Right lobe of liver (tissue), 6 donors: ENCODE measurements at regions not wholly inside any gene's neighbourhood (a gene's known extent, or its start where the extent isn't known, plus 50 kb on each side); places are given as distances from the start of the nearest gene placed in this dataset.
"Not testable (repeated sequence)": the region's sequence is repeated elsewhere in the genome, so short reads cannot be mapped to it uniquely, and the experiment has no call there.

Experiments used
- ATAC-seq, 4 donors: fragments of 200-7000 bp; cut with Tn5 transposase; one replicate each; pipeline ENCODE4 v1.9.1; 2020; ENCODE audit warnings: mild to moderate bottlenecking in 4 of 4, moderate library complexity in 4 of 4
- DNase-seq, 3 donors: peaks; one replicate each; pipeline ENCODE4 v3.0.0-alpha.2; 2020
- H3K27ac ChIP-seq, 3 donors: fragments of 200-600 bp; one replicate each; pipeline ENCODE4 v1.8.0; 2022
- H3K27me3 ChIP-seq, 2 donors: fragments of 200-600 bp; one replicate each; pipeline ENCODE4 v1.8.0; 2022
- H3K36me3 ChIP-seq, 4 donors: fragments of 200-600 bp; sonication (generic) in 1 of 4; one replicate each; pipeline versions ENCODE4 v1.5.1 to v1.8.0; 2017 to 2022; ENCODE audit warnings: control low read depth in 1 of 4
- H3K4me1 ChIP-seq, 4 donors: fragments of 200-600 bp; sonication (generic) in 1 of 4; one replicate each; pipeline versions ENCODE4 v1.5.1 to v1.8.0; 2017 to 2022; ENCODE audit warnings: control low read depth in 1 of 4
- H3K4me3 ChIP-seq, 3 donors: fragments of 200-600 bp; one replicate each; pipeline ENCODE4 v1.8.0; 2022
- H3K9me3 ChIP-seq, 4 donors: fragments of 200-600 bp; sonication (generic) in 1 of 4; one replicate each; pipeline versions ENCODE4 v1.5.1 to v1.8.0; 2017 to 2022; ENCODE audit warnings: control low read depth in 1 of 4
- CTCF ChIP-seq, 4 donors: fragments of 200-600 bp in 3 of 4; fragments of 450-650 bp in 1 of 4; IDR thresholded peaks; one replicate each; pipeline versions ENCODE4 v1.5.1 to v1.8.0; 2016 to 2022; ENCODE audit warnings: antibody characterized with exemption in 4 of 4, mild to moderate bottlenecking in 2 of 4
- POLR2A ChIP-seq: fragments of 450-650 bp; IDR thresholded peaks from one replicate; pipeline ENCODE4 v1.6.1; 2017; ENCODE audit warnings: antibody characterized with exemption, mild to moderate bottlenecking
- WGBS: methylation state at CpG from one replicate; pipeline ENCODE4 v1.1.6; 2018; ENCODE audit warnings: low coverage, low lambda C conversion rate; ENCODE audit not compliant: insufficient coverage; ENCODE audit errors: missing lambda C conversion rate; 5-methylcytosine and 5-hydroxymethylcytosine counted together
- intact Hi-C, 2 donors: fragments of 100-400 bp; cut with DNase I; formaldehyde crosslinking; loops; one replicate each; pipeline versions ENCODE4 v1.11.2 to v1.14.1; 2022
- donor health status: DM: no; HTN: yes; CAD: no.
- donor health status: DM: no; HTN: no; CAD: no.
- donor health status: DM: no; HTN: no; CAD: no.
- donor health status: DM: no; HTN: yes; CAD: no.
- donor health status: DM: no; HTN: yes; CAD: no.

- intact Hi-C loops = no loop called here
- ATAC-seq (no peak), DNase-seq (no peak)
- no peak overlapping the region for H3K4me3 ChIP-seq
- no peaks in the 10 kb centered on the region for H3K36me3 ChIP-seq
- no CpG with 5 or more reads among the region's 4 CpGs for WGBS
- TF ChIP-seq POLR2A (no peak), CTCF (IDR thresholded peaks at IDR 0.05) (no peak)
- H3K27me3 ChIP-seq = no peaks in the 10 kb centered on the region
- no peak overlapping the region for H3K27ac ChIP-seq
- H3K9me3 ChIP-seq = no peaks in the 10 kb centered on the region
- no peaks in the 10 kb centered on the region for H3K4me1 ChIP-seq
Observed at GRCh38 chrY:9619541-9619940, 91.9 kb downstream of the TSPY10 start.

- Histone ChIP-seq H3K27ac (no peak overlapping the region), H3K4me3 (no peak overlapping the region), H3K9me3 (no peaks in the 10 kb centered on the region), H3K4me1 (no peaks in the 10 kb centered on the region), H3K36me3 (no peaks in the 10 kb centered on the region), H3K27me3 (no peaks in the 10 kb centered on the region)
- no peak for DNase-seq
- intact Hi-C loops = no loop called here
- TF ChIP-seq CTCF (IDR thresholded peaks at IDR 0.05) (no peak), POLR2A (no peak)
- no peak for ATAC-seq
- no CpG with 5 or more reads among the region's 15 CpGs for WGBS
Observed at GRCh38 chrY:9623196-9623595, 95.5 kb downstream of the TSPY10 start.

- peak in 1 of 4 donors; percentile 88 for ATAC-seq
- H3K4me1 ChIP-seq, intact Hi-C loops, H3K36me3 ChIP-seq, H3K27me3 ChIP-seq, H3K9me3 ChIP-seq, H3K27ac ChIP-seq, DNase-seq, H3K4me3 ChIP-seq: not testable (repeated sequence)
- whole genome bisulfite sequencing = no CpG with 5 or more reads among the region's 28 CpGs
Observed at GRCh38 chrY:9640595-9641132, 113.0 kb downstream of the TSPY10 start.

- H3K4me3 ChIP-seq, H3K9me3 ChIP-seq, H3K4me1 ChIP-seq, H3K36me3 ChIP-seq, H3K27ac ChIP-seq, H3K27me3 ChIP-seq, intact Hi-C loops: not testable (repeated sequence)
- peak in 1 of 4 donors; percentile 99 for ATAC-seq
- DNase-seq = peak in 1 of 3 donors; percentile 62
Observed at GRCh38 chrY:9666204-9666603, 138.5 kb downstream of the TSPY10 start.

GRCh38 chrY:9692481-9692880 is 164.8 kb downstream of the TSPY10 start:
- H3K27ac ChIP-seq, DNase-seq, H3K36me3 ChIP-seq, H3K4me1 ChIP-seq, H3K27me3 ChIP-seq, H3K4me3 ChIP-seq, intact Hi-C loops, H3K9me3 ChIP-seq: not testable (repeated sequence)
- WGBS = no CpG with 5 or more reads among the region's 2 CpGs
- peak in 1 of 4 donors; percentile 86 for ATAC-seq

GRCh38 chrY:9716932-9717331 is 189.3 kb downstream of the TSPY10 start:
- H3K36me3 ChIP-seq, ATAC-seq, H3K9me3 ChIP-seq, H3K4me1 ChIP-seq, intact Hi-C loops, DNase-seq, H3K27ac ChIP-seq, H3K4me3 ChIP-seq, H3K27me3 ChIP-seq: not testable (repeated sequence)
- WGBS = no CpG with 5 or more reads among the region's 3 CpGs

GRCh38 chrY:9718803-9719202 is 191.1 kb downstream of the TSPY10 start:
- H3K9me3 ChIP-seq, H3K27me3 ChIP-seq, intact Hi-C loops, H3K27ac ChIP-seq, DNase-seq, H3K4me3 ChIP-seq, ATAC-seq, H3K4me1 ChIP-seq, H3K36me3 ChIP-seq: not testable (repeated sequence)
- WGBS = no CpG with 5 or more reads among the region's 1 CpG

GRCh38 chrY:9719616-9720015 is 191.9 kb downstream of the TSPY10 start:
- H3K4me1 ChIP-seq, H3K36me3 ChIP-seq, H3K9me3 ChIP-seq, H3K27ac ChIP-seq, intact Hi-C loops, DNase-seq, H3K4me3 ChIP-seq, ATAC-seq, H3K27me3 ChIP-seq: not testable (repeated sequence)
- no CpG with 5 or more reads among the region's 3 CpGs for WGBS

- intact Hi-C loops, H3K27ac ChIP-seq, H3K9me3 ChIP-seq, H3K36me3 ChIP-seq, DNase-seq, H3K27me3 ChIP-seq, H3K4me3 ChIP-seq, H3K4me1 ChIP-seq: not testable (repeated sequence)
- ATAC-seq = peak in 1 of 4 donors; percentile 84
- WGBS = no CpG with 5 or more reads among the region's 4 CpGs
Observed at GRCh38 chrY:9737626-9738025, 209.9 kb downstream of the TSPY10 start.

GRCh38 chrY:9755975-9756374 is 228.3 kb downstream of the TSPY10 start:
- intact Hi-C loops, H3K27me3 ChIP-seq, H3K4me1 ChIP-seq, ATAC-seq, H3K9me3 ChIP-seq, H3K4me3 ChIP-seq, H3K36me3 ChIP-seq, DNase-seq, H3K27ac ChIP-seq: not testable (repeated sequence)
- no CpG with 5 or more reads among the region's 4 CpGs for WGBS
